ENCODE measurements at regions not wholly inside any gene's neighbourhood (a gene's known extent, or its start where the extent isn't known, plus 50 kb on each side); places are given as distances from the start of the nearest gene placed in this dataset.
"Not testable (repeated sequence)": the region's sequence is repeated elsewhere in the genome, so short reads cannot be mapped to it uniquely, and the experiment has no call there.

DNA sequence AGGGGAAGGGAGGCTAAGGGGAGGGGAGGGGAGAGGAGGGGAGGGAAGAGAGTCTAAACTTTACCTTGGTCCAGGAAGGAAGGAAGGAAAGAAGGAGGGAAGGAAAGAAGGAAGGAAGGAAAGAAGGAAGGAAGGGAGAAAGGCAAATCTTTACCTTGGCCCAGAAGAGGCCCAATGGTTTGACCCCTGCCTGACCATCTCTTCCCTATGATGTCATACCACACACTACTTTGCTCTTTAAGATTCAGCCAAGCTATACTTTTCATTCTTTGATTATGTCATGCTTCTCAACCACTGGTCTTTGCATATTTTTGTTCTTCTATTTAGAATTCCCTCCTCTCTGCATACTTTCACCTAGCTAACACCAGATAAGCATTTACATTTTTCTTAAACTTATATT is 1077.5 kb downstream of the PCDH9 start:
- no peak for DNase-seq

DNA sequence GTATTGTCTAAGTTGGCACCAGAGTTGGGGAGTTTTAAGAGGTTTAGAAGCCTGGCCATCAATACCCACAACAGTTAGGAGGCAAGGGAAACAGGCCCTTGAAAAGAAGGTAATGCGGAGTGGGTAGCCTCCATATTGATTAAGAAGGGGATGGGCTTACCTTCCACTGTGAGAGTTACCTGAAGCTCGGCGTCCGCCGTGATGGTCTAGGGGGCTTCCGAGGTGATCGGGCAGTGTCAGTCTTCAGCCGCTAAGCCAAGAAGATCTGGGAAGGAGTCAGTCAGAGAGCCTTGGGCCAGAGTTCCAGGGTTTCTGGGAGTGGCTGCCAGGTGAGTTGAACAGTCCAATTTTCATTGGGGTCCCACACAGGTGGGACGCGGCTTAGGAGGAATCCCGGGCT is 1085.8 kb downstream of the PCDH9 start:
- not testable (repeated sequence) for DNase-seq

DNA sequence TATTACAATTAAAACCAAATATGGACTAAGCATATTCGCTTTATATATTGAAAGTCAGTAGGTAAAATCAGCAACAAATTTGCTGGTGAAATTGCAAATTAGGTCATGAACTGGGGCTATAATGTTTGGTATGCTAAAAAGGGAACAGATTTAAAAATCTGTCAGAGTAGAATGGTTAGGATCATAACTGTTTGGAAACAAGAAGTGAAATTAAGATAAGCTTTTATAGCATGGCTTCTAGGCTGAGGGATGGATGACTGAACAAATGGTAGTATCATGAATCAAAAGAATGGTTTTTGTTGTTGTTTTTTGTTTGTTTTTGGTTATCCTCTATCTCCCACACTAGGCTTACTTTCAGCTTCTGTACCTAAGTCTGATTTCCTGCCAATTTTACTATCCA is 1090.4 kb downstream of the PCDH9 start:
- DNase-seq = no peak

DNA sequence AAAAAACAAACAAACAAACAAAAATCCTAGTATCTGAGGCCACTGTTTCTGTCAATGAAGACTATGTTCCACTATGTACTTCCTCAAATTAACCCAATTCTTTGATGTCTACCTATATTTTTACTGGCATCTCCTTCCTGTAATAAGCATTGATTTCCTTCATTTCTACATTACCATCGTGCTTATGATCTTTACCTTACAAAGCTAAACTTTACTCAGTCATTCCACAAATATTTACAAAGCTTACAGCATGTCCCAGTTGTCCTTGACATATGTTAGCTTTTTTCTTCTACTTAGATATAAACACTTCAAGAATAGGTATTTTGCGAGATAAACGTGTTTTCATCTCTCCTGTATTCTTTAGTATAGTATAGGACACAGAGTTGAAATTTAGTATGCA is 1090.9 kb downstream of the PCDH9 start:
- DNase-seq = no peak

DNA sequence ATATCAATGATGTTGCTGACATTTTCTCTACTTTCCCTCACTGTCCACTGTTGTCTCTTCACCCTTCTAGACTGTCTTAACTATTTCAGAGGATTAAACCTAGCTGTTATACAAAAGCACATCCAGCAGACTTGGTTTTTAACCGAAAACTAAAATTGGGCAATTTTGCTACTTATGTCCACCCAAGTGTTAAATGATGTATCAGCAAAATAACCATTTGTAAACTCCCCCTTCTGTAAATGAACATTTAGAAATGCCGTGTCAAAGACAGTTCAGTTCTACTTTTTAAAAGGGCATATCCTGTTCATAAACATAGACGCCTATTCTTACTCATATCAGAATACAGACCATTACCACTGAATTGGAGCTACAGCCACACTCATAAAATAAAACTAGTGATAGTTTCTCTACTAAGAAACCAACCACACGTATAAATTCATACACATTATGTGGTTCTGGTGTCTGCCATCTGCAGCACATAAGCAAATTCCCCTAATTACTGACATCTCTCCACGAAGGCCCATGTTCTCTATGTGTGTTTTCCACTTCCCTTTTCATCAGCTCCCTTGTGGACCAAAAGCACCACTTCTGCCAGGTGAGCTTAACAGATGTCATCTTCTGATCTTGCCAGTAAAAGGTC is 1091.8 kb downstream of the PCDH9 start:
- DNase-seq = no peak

DNA sequence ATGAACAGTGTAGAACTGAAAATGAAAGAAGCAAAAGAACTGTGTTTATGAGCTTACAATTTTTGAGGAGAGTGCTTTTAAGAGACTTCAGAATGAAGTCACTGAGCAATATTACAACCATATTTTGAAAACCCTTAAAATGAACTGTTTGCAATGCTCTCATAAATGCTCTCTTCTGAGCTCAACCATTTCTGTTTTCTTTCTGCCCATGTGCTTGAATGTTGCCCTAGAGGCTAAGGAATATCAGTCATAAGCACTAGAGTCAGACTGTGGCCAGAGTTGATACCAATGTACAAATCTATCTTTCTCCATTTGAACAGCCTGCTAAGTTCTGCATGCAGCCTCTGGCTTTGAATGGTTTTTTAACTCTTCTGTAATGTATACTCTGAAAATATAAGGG is 1092.8 kb downstream of the PCDH9 start:
- no peak for DNase-seq

DNA sequence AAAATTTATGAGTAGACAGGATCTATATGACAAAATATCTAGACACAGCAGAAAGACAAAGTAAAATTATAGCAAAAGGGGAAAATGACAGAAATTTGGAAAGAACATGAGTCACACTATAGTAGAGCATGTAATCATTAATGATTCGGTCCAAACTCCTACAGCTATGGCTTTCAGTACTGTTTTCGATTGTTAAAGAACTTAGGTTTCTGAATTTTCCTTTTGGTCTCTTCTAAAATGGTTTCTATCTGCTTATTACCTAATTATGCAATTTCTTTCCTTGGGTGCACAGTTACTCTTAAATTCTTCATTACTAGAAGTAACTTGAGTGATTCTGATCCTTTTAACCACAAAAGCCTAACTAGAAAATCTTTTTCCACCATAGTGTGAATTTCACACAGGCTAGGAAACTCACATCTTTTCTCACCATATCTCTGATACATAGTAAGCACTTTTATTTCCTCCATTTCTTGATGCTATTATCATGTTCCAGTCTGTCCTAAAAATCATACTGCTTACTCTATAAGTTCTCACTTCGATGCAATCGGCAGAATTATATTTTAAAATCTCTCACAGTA is 1101.4 kb downstream of the PCDH9 start:
- no peak for DNase-seq

DNA sequence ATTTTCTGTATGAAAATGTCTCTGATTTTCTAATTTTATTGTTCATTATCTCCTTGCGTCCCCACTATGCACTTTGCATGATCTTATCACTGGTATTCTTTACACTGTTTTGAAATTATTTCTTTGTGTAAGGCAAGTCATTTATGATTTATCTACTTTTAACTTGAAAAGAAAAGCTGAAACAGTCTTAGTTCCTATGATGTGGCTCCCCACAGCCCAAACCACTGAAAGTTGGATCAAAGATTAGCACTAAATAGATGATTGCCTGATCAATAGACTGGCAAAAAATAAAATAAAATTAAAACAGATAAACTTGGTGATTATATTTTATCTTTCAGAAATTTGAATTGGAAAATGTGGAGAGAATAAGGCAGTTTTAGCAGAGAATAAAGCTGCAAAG is 1101.9 kb downstream of the PCDH9 start:
- no peak for DNase-seq

DNA sequence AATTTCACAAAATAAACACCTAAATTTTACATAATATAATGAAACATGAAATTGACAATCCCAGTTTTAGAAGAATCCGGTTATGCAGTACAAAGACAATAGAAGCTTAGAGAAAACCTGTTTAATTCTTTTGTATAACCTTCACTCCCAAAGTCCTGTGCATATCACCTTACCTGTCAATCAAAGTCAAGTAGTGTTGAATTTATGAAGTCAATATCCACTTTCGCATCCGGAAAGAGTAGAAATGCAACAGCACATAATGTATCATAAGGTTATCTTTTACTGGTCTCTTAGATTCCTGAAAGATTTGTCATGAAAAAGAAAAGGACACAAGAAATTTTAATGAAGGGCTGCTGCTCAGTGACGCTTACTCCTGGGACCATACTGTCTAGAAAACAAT is 1112.6 kb downstream of the PCDH9 start:
- no peak for DNase-seq

DNA sequence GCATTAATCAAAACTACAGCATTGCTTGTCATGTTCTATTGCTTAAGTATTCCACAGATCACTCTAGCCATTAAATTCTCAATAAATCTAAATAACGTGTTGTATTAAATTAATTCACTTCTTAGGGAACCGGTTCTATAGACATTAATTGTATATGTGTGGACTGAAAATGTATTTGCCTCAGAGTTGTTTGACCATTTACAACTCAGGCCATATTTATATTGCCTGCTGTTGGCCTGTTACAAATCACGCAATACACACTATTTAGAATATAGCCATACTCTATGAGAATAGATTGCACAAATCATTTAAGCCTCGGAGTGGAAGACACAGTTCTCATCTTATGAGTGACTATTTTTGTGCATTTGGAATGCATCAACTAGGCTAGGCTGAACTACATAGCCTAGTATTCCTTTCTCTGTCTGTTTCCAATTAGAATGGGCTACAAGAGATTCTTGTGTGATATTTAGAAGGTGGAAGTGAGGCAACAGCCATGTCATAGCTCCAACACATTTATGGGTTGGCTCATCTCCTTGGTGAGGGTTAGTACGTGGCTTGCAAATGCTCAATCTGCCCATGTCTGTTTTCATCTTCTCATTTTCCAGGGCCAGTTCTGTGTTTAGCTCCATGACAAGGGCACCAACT is 1116.1 kb downstream of the PCDH9 start:
- DNase-seq = no peak

DNA sequence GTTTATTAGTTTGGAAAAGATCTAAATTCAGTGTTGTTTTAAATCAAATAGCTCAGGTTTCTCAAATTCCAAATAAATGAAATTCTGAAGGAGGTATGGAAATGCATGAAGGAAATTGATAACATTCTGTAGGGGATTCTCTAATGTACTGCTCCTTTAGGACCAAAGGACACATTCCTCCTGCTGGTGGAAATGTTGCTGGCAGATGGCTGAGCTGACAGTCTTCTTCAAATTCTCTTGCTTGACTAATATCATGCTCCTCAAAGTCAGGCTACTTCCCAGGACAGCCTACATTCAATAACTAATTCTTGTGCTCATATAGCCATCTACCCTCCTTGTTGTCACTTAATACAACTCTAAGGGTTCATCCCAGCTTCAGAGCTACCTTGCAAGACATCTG is 1118.5 kb downstream of the PCDH9 start:
- DNase-seq = no peak

DNA sequence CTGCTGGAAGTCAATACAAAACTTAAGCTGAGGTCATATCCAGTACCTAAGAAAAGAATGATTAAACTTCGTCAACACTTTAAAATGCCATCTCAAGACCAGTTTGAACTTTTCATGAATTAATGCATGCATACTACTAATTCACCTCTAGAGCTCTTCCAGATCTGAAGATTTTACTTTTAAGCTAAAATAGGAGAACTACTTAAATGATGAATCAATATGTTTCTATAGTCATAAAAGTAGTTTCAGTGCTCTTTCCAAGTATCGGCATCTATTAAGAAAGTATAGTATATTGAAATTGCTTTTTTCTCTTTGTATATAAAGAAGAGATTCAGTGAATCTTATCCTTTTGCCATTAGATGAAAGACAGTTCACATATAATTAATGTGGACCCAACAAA is 1123.9 kb downstream of the PCDH9 start:
- no peak for DNase-seq

DNA sequence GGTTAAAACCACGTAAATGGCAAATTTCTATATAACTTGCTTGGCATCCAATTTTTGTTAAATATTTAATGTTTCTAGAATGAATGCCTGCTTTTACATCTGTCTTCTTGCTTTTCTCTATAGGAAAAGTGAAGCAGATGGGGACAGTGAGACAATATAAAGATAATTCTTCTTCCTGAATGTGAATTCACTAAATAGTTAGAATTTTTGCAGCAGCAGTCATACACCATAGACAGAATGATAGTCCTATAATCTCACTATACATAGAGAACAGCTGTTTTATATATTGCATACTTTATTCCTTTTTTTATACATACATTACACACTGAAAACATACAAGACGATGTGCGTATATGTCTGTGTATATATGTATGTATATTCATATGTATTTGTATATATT is 1127.3 kb downstream of the PCDH9 start:
- no peak for DNase-seq

DNA sequence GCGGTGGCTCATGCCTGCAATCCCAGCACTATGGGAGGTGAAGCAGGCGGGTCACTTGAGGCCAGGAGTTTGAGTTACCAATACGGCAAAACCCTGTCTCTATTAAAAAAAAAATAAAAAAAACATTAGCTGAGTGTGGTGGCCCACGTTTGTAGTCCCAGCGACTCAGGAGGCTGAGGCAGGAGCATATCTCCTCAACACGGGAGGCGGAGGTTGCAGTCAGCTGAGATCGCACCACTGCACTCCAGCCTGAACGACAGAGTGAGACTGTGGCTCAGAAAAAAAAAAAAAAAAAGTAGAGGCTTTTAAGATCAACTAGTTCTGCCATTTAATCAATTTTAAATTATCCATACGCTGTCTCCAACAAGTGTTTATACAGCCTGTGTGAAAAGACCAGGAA is 1130.3 kb downstream of the PCDH9 start:
- no peak for DNase-seq

DNA sequence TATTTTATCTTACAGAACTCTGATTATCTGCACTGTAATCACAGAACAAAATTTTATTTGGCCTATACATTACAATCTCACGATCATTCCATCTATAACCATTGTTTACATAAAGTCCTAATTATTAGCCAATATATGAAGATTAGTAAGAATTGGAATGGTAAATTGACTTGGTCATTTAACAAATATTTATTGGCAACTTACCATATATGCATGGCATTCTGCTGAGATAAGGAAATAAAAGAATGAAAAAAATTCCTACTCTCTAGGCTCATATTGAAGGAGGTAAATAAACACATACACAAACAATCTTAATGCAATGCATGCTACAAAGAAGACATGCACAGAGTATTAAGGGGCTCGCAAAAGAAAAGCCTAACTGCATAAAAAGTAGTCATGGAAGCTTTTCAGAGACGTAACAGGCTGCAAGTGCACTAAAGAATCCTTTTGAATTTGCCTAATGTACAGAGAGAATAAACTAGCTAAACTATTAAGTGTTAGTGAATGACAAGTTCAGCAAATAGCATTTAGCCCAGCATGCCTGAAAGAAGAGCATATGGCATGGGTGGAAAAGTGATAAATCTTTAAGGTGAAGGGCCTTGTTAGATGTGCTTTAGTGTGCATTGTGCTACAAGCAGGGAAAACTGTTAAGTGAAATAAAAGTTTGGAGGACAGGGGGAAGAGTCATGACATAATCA is 1131.1 kb downstream of the PCDH9 start:
- DNase-seq = no peak

DNA sequence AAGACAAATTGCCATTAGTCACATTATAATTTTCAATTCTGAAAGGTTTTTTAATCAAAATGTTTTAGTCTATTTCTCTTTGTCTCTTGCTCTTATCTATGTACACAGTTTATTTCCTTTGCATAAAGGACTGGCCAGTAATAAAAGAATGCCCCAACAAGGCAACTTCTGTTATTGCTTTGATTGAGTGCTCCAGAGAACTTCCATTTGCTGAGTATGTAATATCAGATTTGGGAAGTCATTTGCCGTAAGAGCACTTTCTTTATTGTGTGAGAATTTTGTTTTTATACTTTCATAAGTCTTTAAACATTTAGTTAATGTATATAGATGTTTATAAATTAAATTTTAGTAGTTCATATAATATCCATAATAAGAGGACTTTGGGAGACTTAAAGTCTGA is 1140.4 kb downstream of the PCDH9 start:
- DNase-seq = no peak

DNA sequence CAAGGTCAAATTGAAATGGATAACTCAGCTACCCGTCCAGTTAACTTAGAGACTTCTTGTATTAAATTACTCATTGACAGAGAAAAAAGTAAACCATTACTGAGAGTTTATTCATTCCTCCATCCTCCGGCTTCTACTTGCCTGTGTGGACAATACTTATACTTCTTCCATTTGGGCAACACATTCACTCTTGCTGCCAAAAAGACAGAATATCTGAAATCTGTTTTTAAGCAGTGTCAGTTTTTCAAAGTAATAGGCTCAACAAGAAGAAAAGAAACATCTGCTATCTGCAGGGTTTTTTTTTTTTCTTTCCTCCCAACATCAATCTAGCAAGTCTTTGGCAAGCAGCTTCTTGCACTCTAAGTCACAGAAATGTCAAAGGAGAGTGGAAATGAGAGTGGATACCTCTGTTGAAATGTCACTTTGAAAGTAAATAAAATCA is 1142.8 kb downstream of the PCDH9 start:
- no peak for DNase-seq

DNA sequence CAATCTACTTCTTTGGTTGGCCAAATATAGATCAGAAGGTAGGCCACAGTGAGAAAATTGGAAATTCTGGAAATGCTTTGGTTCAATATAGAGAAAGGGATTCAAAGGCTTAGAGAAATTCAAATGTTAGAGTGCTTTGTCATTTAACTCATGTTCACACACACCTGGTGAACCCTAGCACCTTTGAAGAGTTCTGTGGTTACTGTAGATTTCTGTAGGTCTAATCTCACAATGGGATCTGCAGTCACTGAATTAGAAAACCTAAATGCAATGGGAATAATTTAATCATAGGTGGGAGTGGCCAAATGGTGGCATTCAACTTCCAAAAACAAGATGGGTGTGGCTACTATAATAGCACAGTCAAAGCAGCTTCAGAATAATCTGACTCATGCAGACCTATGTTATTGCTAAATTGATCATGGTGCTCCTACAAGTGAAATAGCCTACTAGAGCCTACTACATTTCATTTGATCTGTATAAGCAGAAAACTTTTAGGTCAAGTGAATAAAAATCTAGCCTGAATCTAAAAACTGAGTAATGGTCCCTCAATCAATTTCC is 1152.9 kb downstream of the PCDH9 start:
- no peak for DNase-seq

DNA sequence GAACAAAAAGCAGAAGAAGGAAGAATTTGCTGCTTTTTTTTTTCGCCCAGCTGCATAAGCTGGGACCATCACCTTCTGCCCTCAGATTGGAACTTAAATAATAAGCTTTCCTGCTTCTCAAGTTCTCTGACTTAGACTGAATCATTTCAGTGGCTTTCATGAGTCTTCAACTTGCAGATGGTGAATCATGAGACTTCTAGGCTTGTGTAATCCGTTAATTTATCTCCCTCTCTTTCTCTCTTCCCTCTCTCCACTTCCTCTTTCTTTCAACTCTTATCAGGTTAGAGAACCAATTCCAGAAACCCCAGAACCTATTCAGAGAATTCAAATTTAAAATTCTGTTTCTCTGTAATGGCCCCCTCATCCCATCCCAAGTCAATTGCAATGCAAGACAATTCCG is 1153.7 kb downstream of the PCDH9 start:
- no peak for DNase-seq

DNA sequence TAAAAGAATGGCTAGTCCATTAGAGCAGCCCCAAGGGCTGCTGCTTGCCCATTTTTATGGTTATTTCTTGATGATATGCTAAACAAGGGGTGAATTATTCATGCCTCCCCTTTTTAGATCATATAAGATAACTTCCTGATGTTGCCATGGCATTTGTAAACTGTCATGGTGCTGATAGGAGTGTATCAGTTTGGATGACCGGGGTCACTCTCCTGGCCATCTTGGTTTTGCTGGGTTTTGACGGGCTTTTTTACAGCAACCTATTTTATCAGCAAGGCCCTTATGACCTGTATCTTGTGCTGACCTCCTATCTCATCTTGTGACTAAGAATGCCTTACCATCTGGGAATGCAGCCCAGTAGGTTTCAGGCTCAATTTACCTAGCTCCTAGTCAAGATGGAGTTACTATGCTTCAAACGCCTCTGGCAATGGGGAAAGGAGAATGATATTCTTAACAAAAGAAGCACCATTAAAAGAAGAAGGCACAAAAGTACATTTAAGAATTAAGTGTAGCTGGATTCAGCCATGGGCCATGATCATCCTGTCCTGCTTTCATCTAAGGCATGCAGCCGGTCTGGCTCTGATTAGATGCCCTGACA is 1156.0 kb downstream of the PCDH9 start:
- DNase-seq = no peak

DNA sequence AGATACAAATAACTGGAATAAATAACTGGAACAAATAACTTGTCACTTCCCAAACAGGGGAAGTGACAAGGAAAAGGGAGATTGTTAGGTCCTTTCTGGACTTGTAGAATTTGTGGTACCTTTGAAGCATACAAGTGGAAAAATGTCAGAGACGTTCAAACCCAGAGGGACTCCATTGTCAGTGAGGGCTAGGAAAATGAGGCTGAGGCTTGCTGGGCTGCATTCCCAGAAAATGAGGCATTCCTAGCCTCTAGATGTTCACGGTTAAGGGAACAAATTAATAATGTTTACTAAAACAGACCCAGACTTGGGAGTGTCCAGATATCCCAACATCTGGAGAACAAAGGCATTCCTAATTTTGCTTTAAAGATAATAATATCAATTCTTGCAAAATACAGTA is 1158.0 kb downstream of the PCDH9 start:
- DNase-seq = not testable (repeated sequence)

DNA sequence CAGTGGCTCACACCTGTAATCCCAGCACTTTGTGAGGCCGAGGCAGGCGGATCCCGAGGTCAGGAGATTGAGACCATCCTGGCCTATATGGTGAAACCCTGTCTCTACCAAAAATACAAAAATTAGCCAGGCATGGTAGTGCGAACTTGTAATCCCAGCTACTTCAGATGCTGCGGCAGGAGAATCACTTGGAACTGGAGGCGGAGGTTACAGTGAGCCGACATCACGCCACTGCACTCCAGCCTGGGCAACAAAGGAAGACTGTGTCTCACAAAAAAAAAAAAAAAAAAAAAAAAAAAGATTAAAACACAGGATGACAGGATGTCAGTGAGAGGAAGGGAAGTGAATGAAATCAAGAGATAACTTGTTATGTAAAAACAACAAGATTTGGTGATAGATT is 1158.5 kb downstream of the PCDH9 start:
- DNase-seq = no peak

DNA sequence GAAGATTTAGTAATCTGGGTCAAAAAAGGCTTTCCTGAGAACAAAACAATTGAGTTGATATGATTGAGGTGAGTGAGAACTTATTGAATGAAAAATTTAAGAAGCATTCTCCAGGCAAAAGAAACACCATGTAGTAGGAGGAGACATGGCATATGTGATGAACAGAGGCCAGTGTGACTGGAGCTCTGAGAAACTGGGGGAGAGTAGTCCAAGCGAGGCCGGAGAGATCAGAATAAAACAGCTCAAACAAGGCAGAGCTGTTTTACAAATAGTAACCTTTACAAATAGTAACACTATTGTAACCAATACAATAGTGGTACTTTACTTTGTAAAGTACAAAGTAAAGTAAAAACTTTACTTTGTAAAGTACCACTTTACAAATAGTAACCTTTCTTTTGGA is 1159.1 kb downstream of the PCDH9 start:
- DNase-seq = no peak

All from stimulated activated CD4-positive, alpha-beta T cell treated with anti-CD3 and anti-CD28 coated beads, Interleukin-4, amount 100 ng/mL, for 24 hours (primary cell).